ENCODE measurements at regions not wholly inside any gene's neighbourhood (a gene's known extent, or its start where the extent isn't known, plus 50 kb on each side); places are given as distances from the start of the nearest gene placed in this dataset.

- TF ChIP-seq CTCF (IDR thresholded peaks at IDR 0.05) (no peak), POLR2AphosphoS5 (IDR thresholded peaks at IDR 0.05) (no peak), POLR2A (IDR thresholded peaks at IDR 0.05) (no peak), EP300 (IDR thresholded peaks at IDR 0.05) (no peak)
Observed at GRCh38 chr11:82267186-82267585, 466.5 kb downstream of the FAM181B start.
